Activated CD4-positive, alpha-beta memory T cell treated with anti-CD3 and anti-CD28 coated beads for 36 hours (primary cell): ENCODE measurements at regions not wholly inside any gene's neighbourhood (a gene's known extent, or its start where the extent isn't known, plus 50 kb on each side); places are given as distances from the start of the nearest gene placed in this dataset.

ENCODE experiments used
- CTCF ChIA-PET: fragments of 350-600 bp; sonication (Branson Sonifier 250); formaldehyde crosslinking; loops from one replicate; lab custom pipeline; 2021; ENCODE audit warnings: antibody characterized with exemption, inconsistent platforms; lab: Charles Lee
- POLR2A ChIA-PET: fragments of 350-600 bp; sonication (Branson Sonifier 250); formaldehyde crosslinking; loops from one replicate; lab custom pipeline; 2021; ENCODE audit warnings: antibody characterized with exemption; lab: Charles Lee
- DNase-seq: peaks from one replicate; pipeline ENCODE4 v3.0.0-alpha.2; 2020
- H3K27ac Mint-ChIP-seq: one replicate; pipeline ENCODE4 v1.8.0; 2021; ENCODE audit warnings: mixed read lengths
- H3K27me3 Mint-ChIP-seq: one replicate; pipeline ENCODE4 v1.8.0; 2021; ENCODE audit warnings: mixed read lengths
- H3K36me3 Mint-ChIP-seq: one replicate; pipeline ENCODE4 v1.8.0; 2021; ENCODE audit warnings: mixed read lengths
- H3K4me1 Mint-ChIP-seq: one replicate; pipeline ENCODE4 v1.8.0; 2021; ENCODE audit warnings: low read depth, mixed read lengths
- H3K4me3 Mint-ChIP-seq: one replicate; pipeline ENCODE4 v1.8.0; 2021; ENCODE audit warnings: mild to moderate bottlenecking, mixed read lengths
- H3K9me3 Mint-ChIP-seq: one replicate; pipeline ENCODE4 v1.8.0; 2021; ENCODE audit warnings: mixed read lengths
- intact Hi-C: fragments of 100-400 bp; cut with micrococcal nuclease; formaldehyde crosslinking; loops from one replicate; pipeline ENCODE4 v1.15.1; 2023

GRCh38 chr16:13672196-13672595, 247.8 kb upstream of the ERCC4 start:
- no peaks in the 10 kb centered on the region for H3K4me1 Mint-ChIP-seq
- POLR2A ChIA-PET: no interaction called here
- CTCF ChIA-PET: no interaction called here
- H3K27me3 Mint-ChIP-seq: no peaks in the 10 kb centered on the region
- H3K27ac Mint-ChIP-seq: no peak overlapping the region
- intact Hi-C loops: no loop called here
- no peaks in the 10 kb centered on the region for H3K9me3 Mint-ChIP-seq
- no peak overlapping the region for H3K4me3 Mint-ChIP-seq
- no peak for DNase-seq
- no peaks in the 10 kb centered on the region for H3K36me3 Mint-ChIP-seq

GRCh38 chr16:13680021-13680889, 239.7 kb upstream of the ERCC4 start:
- no peak for DNase-seq

GRCh38 chr16:13684819-13685563, 235.0 kb upstream of the ERCC4 start:
- CTCF ChIA-PET: no interaction called here
- no peak for DNase-seq
- no peaks in the 10 kb centered on the region for H3K4me1 Mint-ChIP-seq
- H3K36me3 Mint-ChIP-seq: no peaks in the 10 kb centered on the region
- H3K27me3 Mint-ChIP-seq: no peaks in the 10 kb centered on the region
- intact Hi-C loops: no loop called here
- POLR2A ChIA-PET: no interaction called here
- no peak overlapping the region for H3K27ac Mint-ChIP-seq
- H3K9me3 Mint-ChIP-seq: no peaks in the 10 kb centered on the region
- H3K4me3 Mint-ChIP-seq: no peak overlapping the region

More at GRCh38 chr16:13680021-13680889, 239.7 kb upstream of the ERCC4 start:
- Mint-ChIP-seq H3K27me3 (peaks cover 2% of the 10 kb centered on the region), H3K9me3 (no peaks in the 10 kb centered on the region), H3K4me3 (no peak overlapping the region), H3K27ac (no peak overlapping the region), H3K4me1 (no peaks in the 10 kb centered on the region), H3K36me3 (no peaks in the 10 kb centered on the region)
- ChIA-PET POLR2A (no interaction called here), CTCF (no interaction called here)
- intact Hi-C loops: no loop called here

GRCh38 chr16:13696017-13696416, 223.9 kb upstream of the ERCC4 start:
- DNase-seq: no peak
- Mint-ChIP-seq H3K27me3 (no peaks in the 10 kb centered on the region), H3K9me3 (peaks cover 55% of the 10 kb centered on the region), H3K4me1 (no peaks in the 10 kb centered on the region), H3K27ac (no peak overlapping the region), H3K4me3 (no peak overlapping the region), H3K36me3 (no peaks in the 10 kb centered on the region)
- intact Hi-C loops: no loop called here
- CTCF ChIA-PET: no interaction called here
- POLR2A ChIA-PET: no interaction called here

- Mint-ChIP-seq H3K27ac (no peak overlapping the region), H3K27me3 (no peaks in the 10 kb centered on the region), H3K9me3 (peaks cover 54% of the 10 kb centered on the region), H3K4me3 (no peak overlapping the region), H3K4me1 (no peaks in the 10 kb centered on the region), H3K36me3 (no peaks in the 10 kb centered on the region)
- intact Hi-C loops: no loop called here
- CTCF ChIA-PET: no interaction called here
- POLR2A ChIA-PET: no interaction called here
- DNase-seq: no peak
These were observed 222.9 kb upstream of the ERCC4 start for GRCh38 chr16:13697013-13697412.

- no peaks in the 10 kb centered on the region for H3K4me1 Mint-ChIP-seq
- no peaks in the 10 kb centered on the region for H3K27me3 Mint-ChIP-seq
- POLR2A ChIA-PET: no interaction called here
- DNase-seq: no peak
- H3K27ac Mint-ChIP-seq: no peak overlapping the region
- no peaks in the 10 kb centered on the region for H3K36me3 Mint-ChIP-seq
- peaks cover 51% of the 10 kb centered on the region for H3K9me3 Mint-ChIP-seq
- CTCF ChIA-PET: no interaction called here
- H3K4me3 Mint-ChIP-seq: no peak overlapping the region
- intact Hi-C loops: no loop called here
These were observed 222.4 kb upstream of the ERCC4 start for GRCh38 chr16:13697568-13697967.

GRCh38 chr16:13702614-13703013, 217.3 kb upstream of the ERCC4 start:
- Mint-ChIP-seq H3K4me1 (no peaks in the 10 kb centered on the region), H3K9me3 (peaks cover 41% of the 10 kb centered on the region), H3K36me3 (peaks cover 1% of the 10 kb centered on the region), H3K4me3 (no peak overlapping the region), H3K27ac (no peak overlapping the region), H3K27me3 (no peaks in the 10 kb centered on the region)
- ChIA-PET POLR2A (no interaction called here), CTCF (no interaction called here)
- DNase-seq: no peak
- intact Hi-C loops: no loop called here

GRCh38 chr16:13708347-13709120, 211.4 kb upstream of the ERCC4 start:
- intact Hi-C loops: no loop called here
- Mint-ChIP-seq H3K4me1 (no peaks in the 10 kb centered on the region), H3K9me3 (peaks cover 29% of the 10 kb centered on the region), H3K27me3 (no peaks in the 10 kb centered on the region), H3K27ac (no peak overlapping the region), H3K4me3 (no peak overlapping the region), H3K36me3 (peaks cover 1% of the 10 kb centered on the region)
- POLR2A ChIA-PET: no interaction called here
- CTCF ChIA-PET: no interaction called here
- DNase-seq: no peak

- POLR2A ChIA-PET: no interaction called here
- peaks cover 7% of the 10 kb centered on the region for H3K9me3 Mint-ChIP-seq
These were observed 201.2 kb upstream of the ERCC4 start for GRCh38 chr16:13718748-13719147.

GRCh38 chr16:13727943-13728342, 192.0 kb upstream of the ERCC4 start:
- no peaks in the 10 kb centered on the region for H3K36me3 Mint-ChIP-seq
- CTCF ChIA-PET: no interaction called here
- no peak for DNase-seq
- no peak overlapping the region for H3K4me3 Mint-ChIP-seq
- no peaks in the 10 kb centered on the region for H3K27me3 Mint-ChIP-seq
- H3K27ac Mint-ChIP-seq: no peak overlapping the region
- no peaks in the 10 kb centered on the region for H3K4me1 Mint-ChIP-seq
- intact Hi-C loops: no loop called here
- peaks cover 31% of the 10 kb centered on the region for H3K9me3 Mint-ChIP-seq
- POLR2A ChIA-PET: no interaction called here

More at GRCh38 chr16:13718748-13719147, 201.2 kb upstream of the ERCC4 start:
- H3K4me3 Mint-ChIP-seq: no peak overlapping the region
- DNase-seq: no peak
- CTCF ChIA-PET: no interaction called here
- intact Hi-C loops: no loop called here
- no peak overlapping the region for H3K27ac Mint-ChIP-seq
- H3K36me3 Mint-ChIP-seq: no peaks in the 10 kb centered on the region
- no peaks in the 10 kb centered on the region for H3K4me1 Mint-ChIP-seq
- no peaks in the 10 kb centered on the region for H3K27me3 Mint-ChIP-seq

- no peak overlapping the region for H3K27ac Mint-ChIP-seq
- intact Hi-C loops: no loop called here
- no peaks in the 10 kb centered on the region for H3K27me3 Mint-ChIP-seq
- H3K4me3 Mint-ChIP-seq: no peak overlapping the region
- no peaks in the 10 kb centered on the region for H3K36me3 Mint-ChIP-seq
- H3K9me3 Mint-ChIP-seq: peaks cover 11% of the 10 kb centered on the region
- no peaks in the 10 kb centered on the region for H3K4me1 Mint-ChIP-seq
- DNase-seq: no peak
- ChIA-PET POLR2A (no interaction called here), CTCF (no interaction called here)
These were observed 186.4 kb upstream of the ERCC4 start for GRCh38 chr16:13733561-13733960.
